C4-2B (cell line): ENCODE measurements at regions not wholly inside any gene's neighbourhood (a gene's known extent, or its start where the extent isn't known, plus 50 kb on each side); places are given as distances from the start of the nearest gene placed in this dataset.

Experiments
- CTCF ChIP-seq: fragments of 450-650 bp; conservative IDR thresholded peaks from 2 replicates; pipeline ENCODE4 v1.5.1; 2017; ENCODE audit warnings: mild to moderate bottlenecking
- ZFX ChIP-seq: fragments of 450-650 bp; IDR thresholded peaks from 2 replicates; pipeline ENCODE4 v1.6.1; 2017

GRCh38 chr5:90071656-90072055, 337.9 kb downstream of the CETN3 start:
- TF ChIP-seq CTCF (no peak), ZFX (no peak)
